ENCODE measurements at regions not wholly inside any gene's neighbourhood (a gene's known extent, or its start where the extent isn't known, plus 50 kb on each side); places are given as distances from the start of the nearest gene placed in this dataset.

GRCh38 chr10:28873540-28873939 lies 196.2 kb downstream of the BAMBI start:
- TF ChIP-seq PRDM15 (CRISPR knock-in tag; IDR thresholded peaks at IDR 0.05) (no peak), REST (IDR thresholded peaks at IDR 0.05; ENCODE audit: low read depth, low read length) (no peak), CREM (IDR thresholded peaks at IDR 0.05; ENCODE audit: low read depth) (no peak)

Data from GM12878 (cell line).